H54 (cell line): ENCODE measurements at regions not wholly inside any gene's neighbourhood (a gene's known extent, or its start where the extent isn't known, plus 50 kb on each side); places are given as distances from the start of the nearest gene placed in this dataset.
A peak's percentile ranks its signal among the peaks of the same experiment; 100 is the strongest.

Experiments
- DNase-seq: peaks from one replicate; pipeline ENCODE4 v3.0.0; 2011; ENCODE audit warnings: low spot score, mixed read lengths; ENCODE audit not compliant: insufficient read length
- FAIRE-seq: peaks from 3 replicates; lab custom pipeline; 2011; peaks lifted over from hg19 to GRCh38; lab: Jason Lieb, UNC
- POLR2A ChIP-seq: IDR thresholded peaks from 2 replicates; pipeline ENCODE4 v1.6.1; 2011; ENCODE audit warnings: low read depth, mild to moderate bottlenecking, low read length

DNA sequence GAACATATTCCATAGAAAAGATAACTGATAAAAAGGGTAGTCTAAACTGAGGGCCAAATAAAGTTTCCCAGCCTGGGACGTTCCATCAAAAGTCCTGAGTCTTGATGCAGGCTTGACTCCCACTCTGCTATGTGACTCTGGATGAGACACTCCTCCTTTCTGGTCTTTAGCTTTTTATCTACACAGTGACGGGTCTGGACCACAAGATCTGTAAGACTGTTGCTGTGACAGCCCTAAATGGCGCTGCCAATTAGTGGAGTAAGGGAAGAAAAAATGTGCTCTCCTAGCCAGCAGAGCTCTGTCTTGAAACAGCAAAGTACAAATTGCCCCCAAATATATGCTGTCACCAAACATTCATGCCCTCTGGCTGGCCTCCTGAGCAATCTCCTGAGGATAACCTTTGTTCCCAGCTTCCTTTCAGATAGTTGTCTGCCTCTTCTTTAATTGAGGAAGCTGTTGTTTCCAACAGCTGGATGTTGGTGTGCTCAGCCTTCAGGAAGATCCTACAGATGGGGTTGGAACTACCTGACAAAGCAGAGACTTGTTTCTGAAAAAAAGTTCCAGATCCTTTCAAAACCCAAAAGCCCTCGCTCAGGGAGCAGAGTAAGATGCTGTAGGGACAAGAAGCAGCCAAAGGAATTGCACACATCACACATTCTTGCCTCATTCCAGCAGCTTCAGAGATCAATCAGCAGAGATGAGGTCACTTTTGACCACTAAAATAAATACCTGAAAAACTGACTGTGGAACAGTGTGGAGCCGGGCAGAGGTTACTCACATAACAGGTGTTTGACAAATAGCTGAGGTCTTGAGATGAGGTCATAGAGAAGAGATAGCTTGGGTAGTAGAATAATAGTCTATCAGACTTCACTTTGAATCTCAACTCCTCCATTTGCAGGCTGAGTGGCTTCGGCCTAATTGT is 383.4 kb upstream of the FGF13 start:
- no peak for TF ChIP-seq POLR2A
- no peak for DNase-seq
- no peak for FAIRE-seq

DNA sequence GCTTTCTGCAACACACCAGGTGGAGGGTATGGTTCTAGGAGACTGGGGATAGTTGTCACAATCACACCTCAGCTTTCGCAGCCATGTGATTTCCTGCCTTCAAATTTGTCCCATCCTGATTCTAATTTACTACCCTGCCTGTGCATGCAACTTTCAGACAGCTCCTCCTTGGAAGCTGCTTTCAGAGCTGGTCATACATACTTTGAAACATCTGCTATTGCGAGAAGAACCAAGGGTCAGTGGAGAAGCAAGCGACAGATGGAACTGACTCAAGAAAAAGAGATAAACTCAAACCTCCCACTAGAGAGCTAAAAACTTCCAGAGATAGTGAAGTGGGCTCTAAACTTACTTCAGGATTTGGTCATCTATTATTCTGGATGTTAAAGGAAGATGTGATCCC is 381.7 kb upstream of the FGF13 start:
- DNase-seq (no peak), FAIRE-seq (no peak)
- TF ChIP-seq POLR2A: no peak

DNA sequence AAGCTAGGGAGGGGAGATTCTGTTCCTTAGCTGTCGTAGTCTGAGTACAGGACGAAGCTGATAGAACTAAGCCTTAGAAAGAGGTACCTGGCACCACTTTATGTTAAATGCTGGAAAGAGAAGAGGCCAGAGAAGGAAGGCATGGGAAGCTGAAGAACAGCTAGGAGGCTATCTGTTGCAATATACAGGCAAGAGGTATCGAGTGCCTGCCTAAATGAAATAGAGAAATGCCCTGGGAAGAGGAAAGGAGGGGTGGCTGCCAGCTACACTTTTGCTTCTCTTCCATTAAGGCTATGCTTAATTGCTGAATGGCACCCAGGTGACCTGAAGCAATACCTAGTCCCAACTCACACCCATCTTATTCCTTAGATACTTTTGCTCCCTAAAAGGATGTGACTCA is 380.4 kb upstream of the FGF13 start:
- FAIRE-seq: no peak
- no peak for TF ChIP-seq POLR2A
- DNase-seq: no peak

DNA sequence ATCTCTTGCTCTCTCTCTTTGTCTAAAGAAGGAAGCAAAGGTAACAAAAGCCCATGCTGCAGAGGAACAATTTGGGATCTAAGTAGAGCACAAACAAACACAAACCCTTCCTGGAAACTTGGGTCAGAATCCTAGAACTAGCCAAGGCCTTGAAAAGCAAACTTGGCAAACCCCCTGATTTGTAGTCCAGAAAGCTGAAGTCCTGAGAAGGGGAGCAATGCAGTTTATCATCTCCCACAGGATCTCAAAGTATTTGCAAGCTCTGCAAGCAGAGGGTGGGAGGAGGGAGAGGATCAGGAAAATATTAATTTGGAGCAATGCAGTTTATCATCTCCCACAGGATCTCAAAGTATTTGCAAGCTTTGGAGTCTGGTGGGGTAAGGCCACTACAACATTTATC is 379.5 kb upstream of the FGF13 start:
- no peak for DNase-seq
- no peak for FAIRE-seq
- no peak for TF ChIP-seq POLR2A

DNA sequence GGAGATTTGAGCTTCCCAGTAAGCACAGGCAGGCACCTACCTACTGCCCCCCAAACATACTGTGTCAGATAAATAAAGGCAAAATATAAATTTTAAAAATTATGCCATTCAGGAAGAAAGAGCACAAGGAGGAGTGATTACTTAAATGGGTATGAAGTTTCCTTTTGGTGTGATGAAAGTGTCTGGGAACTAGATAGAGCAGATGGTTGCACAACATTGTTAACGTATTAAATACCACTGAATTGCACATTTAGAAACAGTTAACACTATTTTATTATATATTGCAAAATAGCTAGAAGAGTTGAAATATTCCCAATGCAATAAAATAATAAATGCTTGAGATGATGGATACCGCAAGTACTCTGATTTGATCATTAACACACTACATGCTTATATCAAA is 374.7 kb upstream of the FGF13 start:
- no peak for FAIRE-seq
- no peak for TF ChIP-seq POLR2A
- DNase-seq: no peak

DNA sequence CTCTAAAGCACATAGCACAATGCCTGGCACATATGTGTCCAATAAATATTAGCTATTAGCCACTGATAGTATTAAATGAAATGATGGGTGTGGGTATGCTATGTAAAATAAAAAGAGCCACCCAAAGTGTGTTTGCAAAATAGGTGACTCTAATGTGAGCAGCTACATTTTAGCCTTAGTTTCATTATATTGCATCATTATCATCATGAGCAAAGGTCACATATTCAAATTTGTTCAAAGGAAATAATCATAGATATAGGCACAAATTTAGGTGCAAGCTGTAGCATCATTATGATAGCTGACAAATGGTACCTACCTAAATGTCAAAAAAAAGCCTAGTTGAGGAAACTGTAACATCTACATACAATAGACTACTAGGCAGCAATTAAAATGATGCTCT is 373.9 kb upstream of the FGF13 start:
- no peak for FAIRE-seq

DNA sequence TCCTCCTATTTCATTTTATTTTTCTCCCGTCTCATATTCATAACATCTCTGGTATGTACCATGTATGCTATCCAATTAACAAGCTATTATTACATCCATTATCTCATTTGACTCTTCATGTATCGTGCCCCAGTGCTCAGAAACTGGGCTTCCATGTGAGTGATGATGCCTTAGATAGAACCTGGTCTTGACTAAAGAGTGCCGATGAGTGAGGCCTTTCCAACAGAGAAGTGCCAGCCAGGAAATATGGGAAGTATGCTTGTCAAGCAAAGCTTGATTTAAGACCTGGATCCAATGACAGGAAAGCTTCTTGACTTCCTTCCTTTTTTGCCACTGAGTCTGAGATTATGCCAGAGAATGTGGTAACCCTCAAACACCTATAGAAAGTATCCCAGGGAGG is 371.7 kb upstream of the FGF13 start:
- DNase-seq: no peak
- TF ChIP-seq POLR2A: no peak
- no peak for FAIRE-seq

More for the DNA sequence above, 373.9 kb upstream of the FGF13 start:
- TF ChIP-seq POLR2A: no peak
- no peak for DNase-seq

DNA sequence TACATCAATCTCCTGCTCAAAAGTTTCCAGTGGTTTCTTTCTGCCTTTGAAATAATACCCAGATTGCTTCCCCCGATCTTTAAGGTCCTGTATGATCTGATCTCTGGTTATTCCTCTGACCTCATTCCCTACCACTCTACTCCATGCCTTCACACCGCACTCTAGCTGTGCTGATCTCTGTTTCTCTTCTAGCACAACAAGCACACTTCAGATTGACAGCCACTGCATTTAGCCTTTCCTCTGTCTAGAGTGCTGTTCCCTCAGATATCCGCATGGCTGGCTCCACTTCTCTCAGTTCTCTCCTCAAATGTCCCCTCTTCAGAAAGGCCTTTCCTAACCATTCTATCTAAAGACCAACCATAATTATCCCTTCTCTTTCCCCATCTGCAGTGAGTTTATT is 370.4 kb upstream of the FGF13 start:
- TF ChIP-seq POLR2A: no peak
- FAIRE-seq: no peak
- DNase-seq: no peak

DNA sequence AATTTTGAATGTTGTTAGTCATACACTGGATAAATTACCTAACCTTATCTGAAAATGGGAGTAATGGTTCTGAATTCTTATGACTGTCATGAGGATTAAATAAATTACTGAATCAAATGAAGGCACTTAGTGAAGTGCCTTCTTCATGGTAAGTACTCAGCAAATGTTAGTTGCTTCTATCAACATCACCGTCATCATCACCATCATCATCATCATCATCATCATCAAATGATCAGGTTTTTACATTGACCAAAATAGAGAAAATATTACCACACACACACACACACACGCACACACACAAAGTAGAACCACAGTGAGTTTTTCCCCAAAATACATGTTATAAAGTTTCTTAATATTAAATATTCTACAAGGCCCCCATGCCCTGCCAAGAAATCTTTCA is 368.3 kb upstream of the FGF13 start:
- FAIRE-seq (no peak), DNase-seq (no peak)
- TF ChIP-seq POLR2A: no peak

DNA sequence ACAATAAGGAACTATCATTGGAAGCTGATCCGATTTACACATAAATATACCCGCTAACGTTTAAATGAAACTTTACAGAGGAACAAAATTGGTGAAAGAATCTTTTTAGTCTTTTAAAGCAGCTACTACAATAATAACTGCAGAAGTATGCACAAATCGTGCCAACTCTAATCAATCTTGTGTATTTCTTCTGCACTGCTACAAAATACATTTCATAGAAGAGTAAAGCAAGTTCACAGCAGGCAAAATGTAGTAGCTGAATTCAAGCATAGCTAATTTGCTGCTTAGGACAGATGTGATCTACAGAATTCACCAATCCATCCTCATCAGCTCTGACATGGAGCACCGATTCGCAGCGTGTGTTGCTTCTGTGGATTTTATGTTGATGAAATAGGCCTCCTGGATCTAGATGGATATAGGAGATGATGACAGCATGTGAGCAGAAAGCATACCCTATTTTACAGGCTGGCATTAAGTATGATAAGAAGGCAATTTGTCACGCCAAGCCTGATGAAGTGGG is 367.3 kb upstream of the FGF13 start:
- no peak for TF ChIP-seq POLR2A
- FAIRE-seq (no peak), DNase-seq (no peak)

DNA sequence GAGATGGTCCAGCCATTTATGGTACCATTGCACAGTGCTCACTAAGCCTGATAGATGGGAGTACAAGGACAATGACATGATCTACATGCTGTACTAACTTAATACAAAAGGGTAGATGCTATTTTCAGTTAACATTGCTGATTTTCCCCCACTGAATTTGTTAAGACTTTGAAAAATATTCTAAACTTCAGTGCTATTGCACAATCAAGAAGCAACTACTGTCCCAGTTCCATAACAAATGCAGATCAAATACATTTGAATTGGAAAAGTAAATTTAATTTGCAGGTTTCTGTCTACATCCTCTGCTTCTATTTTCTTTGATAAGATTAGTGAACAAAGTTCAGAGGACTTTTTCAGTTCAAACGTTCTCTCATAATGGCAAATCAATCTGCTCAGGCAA is 366.8 kb upstream of the FGF13 start:
- no peak for TF ChIP-seq POLR2A
- DNase-seq: no peak
- FAIRE-seq: no peak

DNA sequence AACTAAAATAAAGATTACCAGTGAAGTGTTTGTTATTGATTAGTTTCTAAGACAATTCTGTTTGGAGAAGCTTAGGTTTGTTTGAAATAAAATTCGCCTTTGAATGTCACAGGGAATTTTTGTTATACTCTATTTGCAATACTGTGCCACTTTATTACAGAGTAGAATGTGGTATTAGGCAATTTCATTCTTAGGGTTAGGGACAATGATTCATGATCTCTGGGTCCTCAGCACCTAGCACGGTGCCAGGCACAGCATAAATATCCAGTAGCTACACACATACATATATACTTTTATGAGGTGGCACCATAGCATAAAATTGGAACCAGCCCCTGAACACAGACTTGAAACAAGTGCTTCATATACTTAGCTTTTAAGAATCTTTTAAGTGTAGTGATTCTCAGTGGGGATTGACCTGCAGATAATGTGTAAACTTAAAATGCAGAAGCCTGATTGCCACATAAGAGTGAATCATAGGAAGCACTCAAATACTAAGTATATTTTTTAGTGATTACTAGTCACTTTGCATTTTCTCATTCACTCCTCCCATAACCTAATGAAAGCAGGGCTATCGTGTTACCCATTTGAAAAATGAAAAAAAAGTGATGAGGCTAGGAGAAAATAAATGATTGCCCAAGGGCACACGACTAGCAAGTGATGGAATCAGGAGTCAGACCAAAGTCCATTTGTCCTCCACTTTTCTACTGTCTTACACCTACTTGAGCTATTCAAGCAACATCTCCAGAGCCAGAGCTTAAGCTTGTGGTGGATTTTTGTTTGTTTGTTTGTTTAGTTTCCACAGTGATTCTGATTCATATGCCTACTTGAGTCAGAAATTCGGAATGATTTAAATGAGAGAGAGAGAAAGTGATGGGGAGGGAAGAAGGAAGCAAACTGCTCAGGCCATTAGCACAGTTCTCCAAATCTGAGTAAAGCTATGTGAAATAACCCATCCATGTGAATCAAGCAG is 366.0 kb upstream of the FGF13 start:
- TF ChIP-seq POLR2A: no peak
- peak; percentile 6 for FAIRE-seq
- no peak for DNase-seq

DNA sequence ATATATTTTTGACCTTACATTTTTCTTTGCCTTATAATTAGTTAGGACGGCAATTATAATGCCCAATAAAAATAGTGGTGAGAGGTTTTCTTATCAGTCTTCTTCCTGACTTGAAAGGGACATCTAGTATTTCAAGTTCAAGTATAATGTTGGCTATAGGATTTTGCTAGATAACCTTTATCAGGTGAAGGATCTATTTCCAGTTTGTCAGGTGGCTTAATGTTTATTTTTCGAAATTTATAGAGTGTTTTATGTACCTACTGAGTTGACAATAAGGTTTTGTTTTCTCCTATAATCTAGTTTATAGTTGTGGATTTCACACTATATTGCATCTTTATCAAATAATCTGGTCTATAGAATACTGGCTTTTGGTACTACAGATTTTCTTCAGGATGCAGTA is 351.8 kb upstream of the FGF13 start:
- FAIRE-seq (no peak), DNase-seq (no peak)
- TF ChIP-seq POLR2A: no peak
